ENCODE measurements at regions not wholly inside any gene's neighbourhood (a gene's known extent, or its start where the extent isn't known, plus 50 kb on each side); places are given as distances from the start of the nearest gene placed in this dataset.
A peak's percentile ranks its signal among the peaks of the same experiment; 100 is the strongest.

DNA sequence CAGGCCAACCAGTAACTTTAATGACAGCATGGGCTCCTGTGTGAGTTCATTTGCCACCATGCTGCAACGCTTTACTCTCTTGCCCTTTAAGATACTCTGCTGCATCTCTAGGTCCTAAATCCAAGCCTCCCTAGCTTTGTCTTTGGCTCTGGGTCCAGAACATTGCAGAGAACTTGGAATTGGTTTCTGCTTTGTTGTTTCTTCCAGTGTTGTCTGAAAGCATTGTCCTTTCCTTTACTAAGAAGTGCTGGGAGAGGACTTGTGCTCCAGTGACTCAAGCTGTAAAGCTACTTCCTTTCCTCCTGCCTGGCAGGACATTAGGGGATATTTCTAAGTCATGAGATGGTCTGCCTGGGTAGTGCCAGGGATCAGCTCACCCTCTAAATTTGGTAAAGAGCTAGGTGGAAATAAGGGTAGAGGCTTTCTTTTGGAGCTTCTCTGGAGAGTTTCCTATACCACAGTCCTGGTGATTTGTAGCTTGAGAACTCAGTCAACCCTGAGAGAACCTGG lies 202.5 kb upstream of the CADM1 start:
- Histone ChIP-seq H3K36me3 (ENCODE audit: low read depth) (no peaks in the 10 kb centered on the region), H3K4me3 (no peak overlapping the region), H3K9me3 (no peaks in the 10 kb centered on the region), H3K4me1 (ENCODE audit: low read depth) (no peaks in the 10 kb centered on the region)
- DNase-seq (no peak), ATAC-seq (no peak)
- TF ChIP-seq, protein P1, sequence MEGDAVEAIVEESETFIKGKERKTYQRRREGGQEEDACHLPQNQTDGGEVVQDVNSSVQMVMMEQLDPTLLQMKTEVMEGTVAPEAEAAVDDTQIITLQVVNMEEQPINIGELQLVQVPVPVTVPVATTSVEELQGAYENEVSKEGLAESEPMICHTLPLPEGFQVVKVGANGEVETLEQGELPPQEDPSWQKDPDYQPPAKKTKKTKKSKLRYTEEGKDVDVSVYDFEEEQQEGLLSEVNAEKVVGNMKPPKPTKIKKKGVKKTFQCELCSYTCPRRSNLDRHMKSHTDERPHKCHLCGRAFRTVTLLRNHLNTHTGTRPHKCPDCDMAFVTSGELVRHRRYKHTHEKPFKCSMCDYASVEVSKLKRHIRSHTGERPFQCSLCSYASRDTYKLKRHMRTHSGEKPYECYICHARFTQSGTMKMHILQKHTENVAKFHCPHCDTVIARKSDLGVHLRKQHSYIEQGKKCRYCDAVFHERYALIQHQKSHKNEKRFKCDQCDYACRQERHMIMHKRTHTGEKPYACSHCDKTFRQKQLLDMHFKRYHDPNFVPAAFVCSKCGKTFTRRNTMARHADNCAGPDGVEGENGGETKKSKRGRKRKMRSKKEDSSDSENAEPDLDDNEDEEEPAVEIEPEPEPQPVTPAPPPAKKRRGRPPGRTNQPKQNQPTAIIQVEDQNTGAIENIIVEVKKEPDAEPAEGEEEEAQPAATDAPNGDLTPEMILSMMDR (IDR thresholded peaks at IDR 0.05) = no peak
- intact Hi-C loops (cut with DNase I, micrococcal nuclease) = no loop called here

DNA sequence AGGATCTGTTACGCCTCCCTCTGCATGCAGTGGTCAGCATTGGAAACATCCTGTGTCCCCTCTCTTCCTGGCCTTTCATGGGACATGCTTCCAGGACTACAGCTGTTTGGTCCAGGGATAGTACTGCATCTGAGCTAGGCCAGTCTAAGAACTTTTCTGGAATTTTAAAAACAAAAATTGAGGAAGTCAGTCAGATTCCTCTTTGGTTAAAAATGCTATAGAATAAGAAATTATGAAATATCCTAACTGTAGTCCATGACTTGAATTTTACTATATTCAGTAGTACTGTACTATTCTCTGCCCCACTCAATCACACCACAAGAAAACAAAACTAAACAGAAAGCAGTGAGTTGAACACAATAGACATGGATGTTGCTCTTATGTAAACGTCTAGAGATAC lies 201.0 kb upstream of the CADM1 start:
- ATAC-seq = no peak
- no peaks in the 10 kb centered on the region for H3K9me3 ChIP-seq
- TF ChIP-seq, protein P1 (IDR thresholded peaks at IDR 0.05) = no peak
- intact Hi-C loops (cut with DNase I, micrococcal nuclease) = no loop called here
- no peaks in the 10 kb centered on the region for H3K4me1 ChIP-seq (ENCODE audit: low read depth)
- no peak for DNase-seq
- H3K4me3 ChIP-seq = no peak overlapping the region
- H3K36me3 ChIP-seq (ENCODE audit: low read depth) = no peaks in the 10 kb centered on the region

DNA sequence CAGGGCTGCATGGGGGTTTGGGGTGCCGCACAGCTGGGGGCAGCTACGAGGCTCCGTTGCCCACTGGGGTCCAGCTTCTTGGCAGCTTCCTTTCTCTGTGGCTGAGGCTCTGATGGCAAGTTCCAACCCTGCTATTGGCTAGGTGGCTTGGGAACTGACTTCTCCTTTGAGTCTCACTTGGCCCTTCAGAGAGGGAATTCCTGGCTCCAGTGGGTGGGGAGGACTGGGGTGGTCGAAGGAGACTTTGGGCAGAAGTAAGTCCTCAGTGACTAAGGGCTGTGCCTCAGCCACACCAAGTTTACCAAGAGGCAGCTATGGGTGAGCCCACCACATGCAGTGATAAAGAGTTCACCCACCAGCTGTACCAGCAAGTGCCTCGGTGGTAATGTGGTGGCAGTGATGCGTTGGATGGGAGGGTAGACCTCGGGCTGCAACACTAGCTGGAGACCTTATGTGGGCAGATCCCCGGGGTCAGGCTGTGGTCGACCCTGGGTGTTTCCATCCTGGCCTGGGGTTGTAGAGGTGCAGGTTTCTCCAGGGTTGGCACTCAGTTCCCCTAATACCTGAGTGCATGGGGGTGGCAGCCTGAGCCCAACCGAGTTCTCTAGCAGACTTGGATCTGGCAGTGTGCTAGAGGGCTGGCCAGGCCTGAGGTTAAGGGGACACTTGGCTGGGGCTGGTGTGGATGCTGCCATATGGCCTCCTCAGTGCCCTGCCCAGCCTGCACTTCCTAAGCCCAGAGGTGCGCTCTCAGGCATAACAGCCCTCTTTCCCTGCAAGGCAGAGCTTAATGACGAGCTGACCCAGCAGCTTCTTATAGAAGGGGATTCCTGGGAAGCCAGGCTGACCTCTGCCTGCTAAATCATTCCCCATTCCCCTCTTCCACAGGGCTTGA lies 197.0 kb upstream of the CADM1 start:
- ATAC-seq = no peak
- no peak overlapping the region for H3K4me3 ChIP-seq
- TF ChIP-seq, protein P1 (IDR thresholded peaks at IDR 0.05) = no peak
- H3K4me1 ChIP-seq (ENCODE audit: low read depth) = no peaks in the 10 kb centered on the region
- no peak for DNase-seq
- H3K36me3 ChIP-seq (ENCODE audit: low read depth) = no peaks in the 10 kb centered on the region
- intact Hi-C loops (cut with DNase I, micrococcal nuclease) = no loop called here
- no peaks in the 10 kb centered on the region for H3K9me3 ChIP-seq

DNA sequence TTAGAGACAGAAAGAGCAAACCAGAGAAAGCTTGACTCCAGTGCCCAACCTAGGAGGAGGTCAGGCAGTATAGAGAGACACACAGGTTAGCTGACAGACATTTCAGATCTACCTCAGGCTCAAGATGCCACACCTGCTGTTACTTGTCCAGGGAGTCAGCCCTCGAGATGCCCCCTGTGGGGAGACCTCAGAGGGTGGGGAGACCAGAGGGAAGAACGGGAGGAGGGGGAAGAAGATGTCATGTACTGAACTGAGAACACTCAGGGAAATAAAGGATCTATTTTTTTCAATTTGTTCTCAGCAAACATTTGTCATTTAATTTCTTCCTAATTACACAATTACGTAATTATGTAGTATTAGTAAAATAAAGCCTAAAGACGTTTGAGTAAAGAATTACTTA lies 196.3 kb upstream of the CADM1 start:
- DNase-seq (no peak), ATAC-seq (no peak)
- H3K36me3 ChIP-seq (ENCODE audit: low read depth) = no peaks in the 10 kb centered on the region
- intact Hi-C loops (cut with DNase I, micrococcal nuclease) = no loop called here
- H3K9me3 ChIP-seq = no peaks in the 10 kb centered on the region
- H3K4me1 ChIP-seq (ENCODE audit: low read depth) = no peaks in the 10 kb centered on the region
- H3K4me3 ChIP-seq = no peak overlapping the region
- TF ChIP-seq, protein P1 (IDR thresholded peaks at IDR 0.05) = no peak

DNA sequence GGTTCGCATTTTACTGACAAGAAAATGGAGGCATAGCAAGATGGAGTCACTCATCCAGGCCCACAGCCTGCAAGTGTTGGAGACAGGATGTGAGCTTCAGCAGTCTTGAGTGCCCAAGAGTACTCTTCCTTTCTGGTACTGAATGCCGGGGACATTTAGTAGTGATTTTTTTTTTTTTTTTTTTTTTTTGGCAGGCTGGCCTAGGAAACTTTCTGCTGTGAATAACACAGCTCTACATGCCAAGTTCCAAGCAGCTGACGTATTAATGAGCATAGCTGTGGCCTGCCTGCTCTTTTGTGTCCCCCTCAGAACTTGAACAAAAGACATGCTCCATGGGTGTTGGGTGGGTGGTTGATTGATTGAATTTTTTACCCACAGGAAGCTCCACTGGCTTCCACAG lies 195.5 kb upstream of the CADM1 start:
- DNase-seq (peak in 1 of 3 donors; percentile 29), ATAC-seq (peak; percentile 37)
- Histone ChIP-seq H3K4me3 (no peak overlapping the region), H3K4me1 (ENCODE audit: low read depth) (no peaks in the 10 kb centered on the region), H3K9me3 (no peaks in the 10 kb centered on the region), H3K36me3 (ENCODE audit: low read depth) (no peaks in the 10 kb centered on the region)
- TF ChIP-seq, protein P1 (IDR thresholded peaks at IDR 0.05) = no peak
- intact Hi-C loops (cut with DNase I, micrococcal nuclease) = no loop called here
